HepG2 (cell line): ENCODE measurements at regions not wholly inside any gene's neighbourhood (a gene's known extent, or its start where the extent isn't known, plus 50 kb on each side); places are given as distances from the start of the nearest gene placed in this dataset.

ENCODE experiments used
- ATAC-seq: fragments of 200-7000 bp; cut with Tn5 transposase; 3 replicates; pipeline ENCODE4 v1.9.1; 2020; ENCODE audit warnings: mild to moderate bottlenecking, moderate library complexity
- BruUV-seq: library from RNA; stranded (reverse); fragments of 400-500 nt; replicated peaks from 2 replicates; lab custom pipeline; 2021; lab: Mats Ljungman, UMichigan
- CTCF ChIA-PET: fragments of 300-600 bp; formaldehyde crosslinking; extraction: SDS; loops from one replicate; lab custom pipeline; 2021; ENCODE audit warnings: low total read pairs, inconsistent platforms, low intra/inter-chr PET ratio; lab: Yijun Ruan, JAX
- POLR2A ChIA-PET: fragments of 350-600 bp; sonication (Branson Sonifier 250); formaldehyde crosslinking; loops from one replicate; lab custom pipeline; 2020; ENCODE audit warnings: antibody characterized with exemption, inconsistent platforms; lab: Yijun Ruan, JAX
- DNase-seq: peaks from one replicate; pipeline ENCODE4 v3.0.0-alpha.2; 2015; ENCODE audit warnings: low spot score
- FAIRE-seq: peaks from 3 replicates; lab custom pipeline; 2011; peaks lifted over from hg19 to GRCh38; lab: Jason Lieb, UNC
- H2AFZ ChIP-seq: one replicate; pipeline ENCODE4 v1.6.1; 2011; ENCODE audit warnings: low read length, inconsistent platforms
- H3K27ac ChIP-seq: fragments of 300-600 bp; 3 replicates; pipeline ENCODE4 v1.8.0; 2011; ENCODE audit warnings: mixed run types, mild to moderate bottlenecking, mixed read lengths, low read length, inconsistent platforms; ENCODE audit not compliant: insufficient read depth; ENCODE audit errors: extremely low read length
- H3K27me3 ChIP-seq, 2 experiments: fragments of 200-600 bp in 1 of 2; 2 replicates in 1 of 2; 3 replicates in 1 of 2; pipeline versions ENCODE4 v1.6.0 to v1.8.0; 2011; ENCODE audit warnings: low read length in 2 of 2, mild to moderate bottlenecking in 2 of 2, moderate library complexity in 2 of 2, inconsistent platforms in 1 of 2; ENCODE audit not compliant: insufficient read depth in 2 of 2, control insufficient read depth in 1 of 2
- H3K36me3 ChIP-seq, 2 experiments: fragments of 200-600 bp in 1 of 2; replicated peaks in 1 of 2; 2 replicates in 1 of 2; 3 replicates in 1 of 2; pipeline versions ENCODE4 v1.5.1 to v1.8.0; 2011; ENCODE audit warnings: low read length in 2 of 2, inconsistent platforms in 1 of 2; ENCODE audit not compliant: insufficient read depth in 2 of 2, control insufficient read depth in 1 of 2
- H3K4me1 ChIP-seq: 2 replicates; pipeline ENCODE4 v1.5.1; 2012; ENCODE audit warnings: low read length, inconsistent platforms; ENCODE audit not compliant: insufficient read depth
- H3K4me2 ChIP-seq: 2 replicates; pipeline ENCODE4 v1.6.0; 2011; ENCODE audit warnings: low read depth, low read length, inconsistent platforms
- H3K4me3 ChIP-seq, 3 experiments: fragments of 200-600 bp in 1 of 3; sonication (generic), shearing (Covaris generic) in 1 of 3; replicated peaks in 1 of 3; 2 replicates each; pipeline ENCODE4 v1.5.1; 2011 to 2016; ENCODE audit warnings: low read length in 3 of 3, inconsistent platforms in 2 of 3, low read depth in 2 of 3, mild to moderate bottlenecking in 2 of 3, control low read depth in 1 of 3, mixed read lengths in 1 of 3; ENCODE audit not compliant: insufficient read depth in 1 of 3
- H3K79me2 ChIP-seq: one replicate; pipeline ENCODE4 v1.6.1; 2011; ENCODE audit warnings: low read length, inconsistent platforms; ENCODE audit not compliant: insufficient read depth
- H3K9ac ChIP-seq: 2 replicates; pipeline ENCODE4 v1.6.0; 2011; ENCODE audit warnings: mild to moderate bottlenecking, low read depth, low read length, inconsistent platforms; ENCODE audit not compliant: insufficient read depth
- H3K9me3 ChIP-seq: 2 replicates; pipeline ENCODE4 v1.5.1; 2012; ENCODE audit warnings: mild to moderate bottlenecking, low read length
- H4K20me1 ChIP-seq: 2 replicates; pipeline ENCODE4 v1.6.0; 2011; ENCODE audit warnings: inconsistent platforms, mild to moderate bottlenecking, low read length, moderate library complexity; ENCODE audit not compliant: insufficient read depth
- ATF3 ChIP-seq: sonication (generic); formaldehyde crosslinking; IDR thresholded peaks from 2 replicates; pipeline ENCODE4 v1.4.0; 2020; ENCODE audit warnings: missing genetic modification reagents
- CEBPG ChIP-seq: IDR thresholded peaks from 2 replicates; pipeline ENCODE4 v1.6.1; 2016
- HCFC1 ChIP-seq: fragments of 150-350 bp; IDR thresholded peaks from 2 replicates; pipeline ENCODE4 v1.6.1; 2014; ENCODE audit warnings: low read depth, low read length
- KDM5B ChIP-seq: sonication (generic); formaldehyde crosslinking; IDR thresholded peaks from 2 replicates; pipeline ENCODE4 v1.4.0; 2020; ENCODE audit warnings: missing genetic modification reagents, mild to moderate bottlenecking, borderline replicate concordance
- MAX ChIP-seq: IDR thresholded peaks from 2 replicates; pipeline ENCODE4 v1.6.1; 2012; ENCODE audit warnings: inconsistent platforms
- MXD4 ChIP-seq: IDR thresholded peaks from 2 replicates; pipeline ENCODE4 v1.6.1; 2016; ENCODE audit warnings: mild to moderate bottlenecking, missing biosample characterization, missing genetic modification reagents
- NCOA2 ChIP-seq: sonication (generic); formaldehyde crosslinking; IDR thresholded peaks from 2 replicates; pipeline ENCODE4 v1.8.0; 2022; ENCODE audit warnings: inconsistent platforms
- RBAK ChIP-seq: sonication (generic); formaldehyde crosslinking; IDR thresholded peaks from 2 replicates; pipeline ENCODE4 v1.5.1; 2020; ENCODE audit warnings: mild to moderate bottlenecking, missing genetic modification reagents
- ZNF282 ChIP-seq: fragments of 450-650 bp; IDR thresholded peaks from 2 replicates; pipeline ENCODE4 v1.6.1; 2018; ENCODE audit not compliant: partially characterized antibody
- ZNF362 ChIP-seq: sonication (generic); formaldehyde crosslinking; IDR thresholded peaks from 2 replicates; pipeline ENCODE4 v1.4.0; 2020; ENCODE audit warnings: missing genetic modification reagents, mild to moderate bottlenecking, borderline replicate concordance
- ZNF646 ChIP-seq: sonication (generic); formaldehyde crosslinking; IDR thresholded peaks from 2 replicates; pipeline ENCODE4 v1.9.0; 2021; ENCODE audit warnings: mild to moderate bottlenecking, missing genetic modification reagents
- WGBS: methylation state at CpG from one replicate; pipeline ENCODE4 v1.1.6; 2017; ENCODE audit warnings: low lambda C conversion rate; 5-methylcytosine and 5-hydroxymethylcytosine counted together
- in situ Hi-C: cut with HindIII; loops from 2 replicates; pipeline ENCODE4 v1.10.0; 2017; ENCODE audit warnings: low pct_unique_long_range_greater_than_20kb; ENCODE audit not compliant: extremely low pct_ligation_motif_present
- intact Hi-C: fragments of 100-400 bp; cut with micrococcal nuclease; formaldehyde crosslinking; loops from one replicate; pipeline ENCODE4 v1.10.0; 2022; ENCODE audit not compliant: unreplicated experiment

- no peak overlapping the region for H2AFZ ChIP-seq
- POLR2A ChIA-PET, result no interaction called here
- no peaks in the 10 kb centered on the region for H3K4me1 ChIP-seq
- TF ChIP-seq MAX (no peak), KDM5B (CRISPR knock-in tag) (no peak), CEBPG (no peak), ATF3 (CRISPR knock-in tag) (no peak)
- H3K36me3 ChIP-seq, result no peaks in the 10 kb centered on the region
- intact Hi-C loops, result no loop called here
- FAIRE-seq (no peak), ATAC-seq (no peak), DNase-seq (no peak)
- no peak overlapping the region for H3K27ac ChIP-seq
- 17% methylated on average over 11 of the region's 11 CpGs for WGBS
- H3K79me2 ChIP-seq, result no peaks in the 10 kb centered on the region
- no peak overlapping the region for H3K4me3 ChIP-seq
- in situ Hi-C loops, result no loop called here
- no TSS peak for BruUV-seq
- H3K9me3 ChIP-seq, result peaks cover 8% of the 10 kb centered on the region; the same call in 1 of the 2 replicates
- peaks cover 8 to 36% of the 10 kb centered on the region in 2 experiments; a peak in 3 of 5 replicates for H3K27me3 ChIP-seq
- no peak overlapping the region for H3K9ac ChIP-seq
- no peaks in the 10 kb centered on the region for H4K20me1 ChIP-seq
- CTCF ChIA-PET, result no interaction called here
- no peak overlapping the region for H3K4me2 ChIP-seq
These were observed 117.9 kb downstream of the ERMARD start for GRCh38 chr6:169869301-169869700.

- no peaks in the 10 kb centered on the region for H4K20me1 ChIP-seq
- no TSS peak for BruUV-seq
- in situ Hi-C loops (no loop called here), intact Hi-C loops (no loop called here)
- no peaks in the 10 kb centered on the region for H3K79me2 ChIP-seq
- ChIA-PET CTCF (no interaction called here), POLR2A (no interaction called here)
- H3K27ac ChIP-seq, result no peak overlapping the region
- ATAC-seq, result no peak
- no peak overlapping the region for H3K9ac ChIP-seq
- no peak overlapping the region for H3K4me3 ChIP-seq
- H3K36me3 ChIP-seq, result no peaks in the 10 kb centered on the region
- no peak overlapping the region for H3K4me2 ChIP-seq
- H3K4me1 ChIP-seq, result no peaks in the 10 kb centered on the region
- peaks cover 8 to 36% of the 10 kb centered on the region in 2 experiments; a peak in 3 of 5 replicates for H3K27me3 ChIP-seq
- H3K9me3 ChIP-seq, result peaks cover 8% of the 10 kb centered on the region; the same call in 1 of the 2 replicates
- H2AFZ ChIP-seq, result no peak overlapping the region
- no peak for FAIRE-seq
- no peak for DNase-seq
- WGBS, result 75% methylated on average over 18 of the region's 19 CpGs
- TF ChIP-seq RBAK (CRISPR knock-in tag) (no peak), NCOA2 (CRISPR knock-in tag) (no peak), HCFC1 (no peak), ZNF282 (no peak), MXD4 (no peak), ZNF646 (CRISPR knock-in tag) (no peak), ZNF362 (CRISPR knock-in tag) (no peak)
These were observed 117.0 kb downstream of the ERMARD start for GRCh38 chr6:169868458-169868857.
